ELR (cell line): ENCODE measurements at regions not wholly inside any gene's neighbourhood (a gene's known extent, or its start where the extent isn't known, plus 50 kb on each side); places are given as distances from the start of the nearest gene placed in this dataset.
"Not testable (repeated sequence)": the region's sequence is repeated elsewhere in the genome, so short reads cannot be mapped to it uniquely, and the experiment has no call there.

ENCODE experiments used
- DNase-seq: peaks from one replicate; pipeline ENCODE4 v3.0.0-alpha.2; 2015; ENCODE audit warnings: low read depth

DNA sequence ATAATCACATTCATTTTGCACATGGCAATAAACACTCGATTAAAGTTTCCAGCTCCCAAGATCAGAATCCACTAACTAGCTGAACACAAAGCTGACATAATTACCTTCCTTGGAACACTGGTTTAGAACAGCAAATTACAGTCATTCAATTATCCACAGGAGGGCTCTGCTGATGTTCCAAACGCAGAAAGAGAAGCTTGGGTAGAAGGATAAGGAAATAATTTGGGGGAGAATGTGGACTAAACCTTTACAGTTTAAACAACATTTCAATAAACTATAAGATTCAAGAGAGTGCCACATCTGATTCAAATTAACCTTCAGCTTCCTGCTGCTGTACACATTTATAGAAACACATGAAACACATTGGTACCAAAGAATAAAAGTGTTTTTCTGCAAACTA lies 67.8 kb upstream of the ARL4C start:
- peak; percentile 34 for DNase-seq

DNA sequence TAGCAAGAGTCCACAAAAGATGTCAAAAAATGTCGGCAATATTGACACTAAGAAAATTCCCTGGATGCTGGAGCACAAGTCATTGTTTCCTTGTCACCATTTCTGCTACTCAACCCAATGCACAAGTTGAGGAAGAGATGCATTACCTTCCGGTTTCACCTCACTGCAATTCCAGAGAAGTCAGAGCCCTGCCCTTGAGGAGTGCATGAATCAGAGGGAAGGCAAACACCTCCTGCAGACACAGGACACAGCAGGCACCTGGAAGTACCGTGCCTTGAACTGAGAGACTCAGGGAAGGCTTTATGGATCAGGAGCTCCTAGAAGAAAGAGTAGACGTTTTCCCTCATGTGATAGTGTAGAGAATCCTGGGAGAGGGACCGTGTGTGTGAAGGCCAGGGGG lies 62.7 kb upstream of the ARL4C start:
- no peak for DNase-seq

DNA sequence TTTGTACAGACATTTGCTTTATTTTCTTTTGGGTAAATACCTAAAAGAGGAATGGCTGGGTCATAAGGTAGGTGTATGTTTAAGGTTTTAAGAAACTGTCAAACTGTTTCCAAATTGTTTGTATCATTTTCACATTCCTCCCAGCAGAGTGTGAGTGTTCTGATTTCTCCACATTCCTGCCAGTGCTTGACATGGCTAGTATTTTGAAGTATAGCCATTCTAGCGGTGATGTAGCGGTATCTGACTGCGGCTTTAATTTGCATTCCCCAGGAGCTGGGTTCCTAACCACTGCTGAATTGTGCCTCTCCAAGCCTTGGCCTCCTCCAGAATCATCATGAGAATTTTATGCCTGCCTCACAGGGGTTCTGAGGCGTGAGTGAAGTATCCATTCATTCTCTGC lies 61.8 kb upstream of the ARL4C start:
- DNase-seq, result no peak

DNA sequence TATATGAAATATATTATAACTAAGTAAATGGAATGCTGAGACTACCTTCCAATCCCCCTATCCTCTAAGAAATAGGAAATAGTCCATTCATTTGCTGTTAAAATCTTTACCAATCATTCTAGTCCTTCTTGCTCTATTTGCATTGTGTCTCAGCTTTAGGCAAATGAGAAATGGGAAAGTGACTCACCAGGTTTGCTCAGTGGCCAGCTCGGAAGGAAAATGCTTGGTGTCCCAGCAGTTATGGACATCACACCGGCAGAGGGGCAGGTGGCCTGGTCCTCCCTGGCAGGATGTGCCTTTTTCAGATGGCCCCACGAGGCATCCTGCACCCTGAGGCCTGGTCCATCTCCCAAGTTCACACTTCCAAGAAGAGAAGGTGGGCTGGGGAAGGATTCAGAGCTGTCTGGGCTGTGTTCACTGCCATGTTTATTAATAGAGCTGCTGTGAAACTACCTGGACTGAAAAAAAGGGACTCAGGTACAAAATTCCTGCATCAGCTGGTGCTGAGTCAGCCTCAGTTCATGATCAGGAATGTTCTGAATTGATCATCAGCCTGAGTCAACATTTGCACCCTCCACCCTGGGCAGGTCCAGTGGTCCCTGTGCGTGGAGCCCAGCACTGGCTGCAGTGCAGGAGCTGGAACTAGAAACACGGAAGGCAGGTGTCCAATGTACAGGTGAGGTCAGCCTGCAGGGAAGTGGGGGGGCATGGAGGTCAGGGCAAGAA lies 60.1 kb upstream of the ARL4C start:
- DNase-seq, result peak; percentile 68

DNA sequence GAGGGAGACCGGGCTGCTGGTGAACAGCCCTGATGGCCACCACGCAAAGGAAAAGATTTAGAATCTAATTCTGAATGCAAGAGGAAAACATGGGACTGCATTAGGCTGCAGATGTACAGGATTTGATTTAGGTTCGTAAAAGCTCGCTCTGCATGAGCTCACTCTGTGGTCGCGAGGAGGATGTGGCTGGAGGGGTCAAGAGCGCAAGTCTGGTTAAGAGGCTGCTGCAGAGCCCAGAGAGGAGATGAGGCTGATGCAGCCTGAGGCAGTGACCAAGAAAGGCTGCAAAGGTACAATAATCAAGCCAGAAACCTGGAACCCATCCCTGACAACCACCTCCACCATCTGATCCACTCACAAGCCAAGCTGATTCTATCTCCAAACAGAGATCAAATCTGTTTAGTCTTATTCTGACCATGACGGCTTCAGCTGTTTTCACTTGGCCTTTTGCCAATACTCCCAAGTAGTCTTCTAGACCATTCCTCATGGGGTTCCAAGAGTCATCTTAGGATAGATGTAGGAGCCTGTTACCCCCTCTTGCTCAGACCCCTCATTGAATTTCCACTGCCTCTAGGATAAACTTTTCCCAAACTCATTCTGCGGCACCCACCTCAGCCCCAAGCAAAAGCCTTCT lies 58.9 kb upstream of the ARL4C start:
- peak; percentile 83 for DNase-seq

DNA sequence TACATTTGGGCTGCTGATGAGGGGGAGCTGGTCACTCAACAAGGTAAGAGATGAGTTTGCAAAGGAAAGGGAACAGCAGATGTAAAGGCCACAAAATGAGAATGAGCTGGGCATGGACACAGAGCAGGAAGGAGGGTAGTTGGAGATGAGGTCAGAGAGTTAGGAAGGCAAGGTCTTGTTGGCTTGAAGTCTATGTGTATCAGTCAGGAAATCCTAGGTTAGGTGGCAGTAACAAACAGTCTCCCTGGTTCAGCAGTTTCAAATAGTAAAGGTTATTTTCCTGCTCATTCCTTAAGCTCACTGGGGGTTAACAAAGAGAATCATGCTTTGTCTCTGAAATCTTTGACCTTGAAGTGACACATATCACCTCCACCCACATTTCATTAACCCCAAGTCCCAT lies 58.3 kb upstream of the ARL4C start:
- no peak for DNase-seq

DNA sequence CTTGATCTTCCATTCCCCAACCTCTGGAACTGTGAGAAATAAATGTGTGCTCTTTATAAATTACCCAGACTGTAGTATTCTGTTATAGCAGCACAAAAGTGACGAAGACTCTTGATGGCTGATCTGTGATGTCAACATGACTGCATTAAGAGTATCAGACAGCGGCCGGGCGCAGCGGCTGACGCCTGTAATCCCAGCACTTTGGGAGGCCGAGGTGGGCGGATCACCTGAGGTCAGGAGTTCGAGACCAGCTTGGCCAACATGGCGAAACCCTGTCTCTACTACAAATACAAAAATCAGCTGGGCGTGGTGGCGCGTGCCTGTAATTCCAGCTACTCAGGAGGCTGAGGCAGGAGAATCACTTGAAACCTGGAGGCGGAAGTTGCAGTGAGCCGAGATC lies 56.3 kb upstream of the ARL4C start:
- not testable (repeated sequence) for DNase-seq

DNA sequence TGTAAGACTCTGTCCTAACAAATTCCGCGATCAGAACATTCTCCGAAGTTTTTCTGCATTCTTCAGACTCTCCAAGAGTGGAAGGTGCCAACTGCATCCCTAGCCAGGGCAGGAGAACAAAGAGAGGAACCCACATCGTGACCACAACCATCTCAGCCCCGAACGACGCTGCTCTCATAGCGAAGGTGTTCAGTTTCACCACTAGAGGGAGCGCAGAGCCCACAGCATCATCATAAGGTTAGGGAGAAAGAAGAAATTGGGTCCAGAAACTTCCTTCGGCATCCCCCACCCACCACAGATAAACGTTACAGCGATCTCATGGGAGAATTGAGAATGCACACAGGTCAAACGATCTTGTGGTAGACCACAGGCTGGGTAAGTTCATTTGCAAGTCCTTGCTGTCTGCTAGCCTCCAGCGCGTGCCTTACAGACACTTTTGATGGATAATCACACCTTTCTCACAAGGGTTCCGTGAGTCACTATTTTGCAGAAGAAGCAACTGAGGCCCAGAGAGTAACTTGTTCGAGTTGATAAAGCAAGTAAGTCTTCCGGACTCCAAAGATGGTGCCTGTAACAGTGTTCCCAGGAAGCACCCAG lies 53.7 kb upstream of the ARL4C start:
- DNase-seq, result peak; percentile 85

DNA sequence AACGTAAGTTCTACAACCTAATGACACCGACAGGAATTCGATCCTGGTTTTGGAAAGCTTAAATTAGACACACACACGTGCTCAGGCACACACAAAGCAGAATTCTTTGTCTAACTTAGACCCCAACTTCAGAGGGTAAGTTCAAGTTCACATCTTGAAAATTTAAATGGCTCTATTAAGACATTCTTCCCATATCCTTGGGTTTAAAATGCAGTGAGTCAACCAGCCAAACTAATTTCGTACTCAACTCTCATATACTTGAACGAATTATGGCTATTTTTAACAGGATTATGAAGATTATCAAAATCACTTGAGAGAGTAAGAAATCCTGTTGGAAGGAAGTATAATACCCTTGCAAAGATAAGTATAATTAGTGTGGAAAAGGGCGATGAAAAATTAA lies 53.2 kb upstream of the ARL4C start:
- no peak for DNase-seq

DNA sequence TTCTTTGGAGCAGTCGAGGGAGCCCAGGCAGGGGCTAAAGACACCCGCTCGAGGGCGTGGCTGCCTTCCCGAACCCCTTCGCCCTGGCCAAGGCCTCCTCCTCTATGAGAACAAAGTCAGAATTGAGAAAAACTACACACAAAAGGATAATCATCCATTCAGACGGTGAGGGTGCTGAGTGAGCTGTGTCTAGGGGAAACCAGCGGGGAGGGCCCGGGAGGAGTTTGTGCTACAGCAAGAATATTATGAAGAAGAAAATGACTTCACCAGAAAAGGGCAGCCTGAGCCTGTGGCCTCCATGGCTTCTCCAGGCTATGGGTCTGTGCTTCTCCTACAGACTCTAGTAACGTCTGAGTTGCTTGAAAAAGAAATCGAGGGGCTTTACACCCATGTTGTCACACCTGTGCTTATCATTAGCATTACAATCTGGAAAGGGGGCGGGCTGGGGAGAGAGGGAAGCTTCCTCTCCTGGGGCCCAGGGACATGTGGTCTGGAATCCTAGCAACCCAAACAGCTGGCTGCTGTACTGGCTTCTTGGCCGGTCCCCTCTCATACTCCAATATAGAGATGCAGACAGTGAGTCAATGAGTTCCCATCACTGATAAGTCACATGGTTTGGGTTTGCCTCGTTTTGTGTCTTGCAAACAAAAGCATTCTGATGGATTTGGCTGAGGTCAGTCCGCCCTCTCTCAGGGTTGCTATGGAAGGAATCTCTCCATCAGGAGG lies 52.0 kb upstream of the ARL4C start:
- no peak for DNase-seq

DNA sequence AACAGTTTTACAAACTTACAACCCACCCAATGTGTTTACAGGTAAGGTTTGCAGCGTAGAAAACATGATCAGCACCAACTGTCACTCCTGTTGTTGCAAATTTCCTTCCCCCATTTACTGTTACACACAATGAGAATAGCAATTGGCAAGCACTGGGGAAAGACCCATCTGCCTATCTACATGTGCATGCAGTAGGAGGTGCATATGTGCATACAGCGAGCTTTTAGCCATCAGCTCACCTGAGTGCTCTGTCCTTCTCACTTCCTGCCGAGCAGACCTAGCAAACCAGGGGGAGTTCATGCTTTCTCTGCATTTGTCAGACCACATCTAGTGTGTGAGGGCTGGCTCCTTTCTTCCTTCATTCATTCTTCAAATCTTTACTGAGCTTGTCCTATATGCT lies 49.9 kb upstream of the ARL4C start:
- no peak for DNase-seq
